ENCODE measurements at regions not wholly inside any gene's neighbourhood (a gene's known extent, or its start where the extent isn't known, plus 50 kb on each side); places are given as distances from the start of the nearest gene placed in this dataset.
"Not testable (repeated sequence)": the region's sequence is repeated elsewhere in the genome, so short reads cannot be mapped to it uniquely, and the experiment has no call there.

GRCh38 chrX:952816-953215, 259.6 kb downstream of the CRLF2 start:
- no peak overlapping the region for H3K4me2 ChIP-seq (ENCODE audit: low read depth, low read length)
- no peak overlapping the region for H3K4ac ChIP-seq (ENCODE audit: low read depth, low read length)
- H3K56ac ChIP-seq (ENCODE audit: extremely low read depth, insufficient read depth, low read length): no peak overlapping the region
- no peak overlapping the region for H2AFZ ChIP-seq (replicated peaks; ENCODE audit: low read length, poor library complexity)
- no peaks in the 10 kb centered on the region for H3K79me1 ChIP-seq (ENCODE audit: low read depth in 1 of 2, low read length in 2 of 2)
- H2AK5ac ChIP-seq (ENCODE audit: low read depth, low read length): no peak overlapping the region
- no peak overlapping the region for H3K14ac ChIP-seq (replicated peaks; ENCODE audit: low read depth, low read length)
- no peak overlapping the region for H3K9ac ChIP-seq (ENCODE audit: low read depth, low read length)
- in situ Hi-C loops (cut with MboI; ENCODE audit: low sequenced_read_pairs): no loop called here
- no peak for DNase-seq
- no peak overlapping the region for H4K91ac ChIP-seq (ENCODE audit: insufficient read depth, low read depth, low read length)
- peaks cover 11% of the 10 kb centered on the region for H3K9me3 ChIP-seq (ENCODE audit: control insufficient read depth, insufficient read depth, low read length)
- dilution Hi-C loops (cut with HindIII; ENCODE audit: low sequenced_read_pairs, unreplicated experiment): no loop called here
- no TSS peak for BruUV-seq (replicated peaks)
- no peaks in the 10 kb centered on the region for H3K36me3 ChIP-seq (ENCODE audit: control insufficient read depth, insufficient read depth, low read length)
- no peak overlapping the region for H2BK5ac ChIP-seq (ENCODE audit: low read depth, low read length, poor library complexity, severe bottlenecking)
- H3K9me1 ChIP-seq (ENCODE audit: insufficient read depth, low read length): no peaks in the 10 kb centered on the region
- H2BK120ac ChIP-seq (ENCODE audit: low read depth, low read length): no peak overlapping the region
- no peaks in the 10 kb centered on the region for H3K4me1 ChIP-seq (ENCODE audit: control insufficient read depth, insufficient read depth, low read length)
- H3K27ac ChIP-seq (ENCODE audit: insufficient read depth, low read length): no peak overlapping the region
- no peak overlapping the region for H2BK20ac ChIP-seq (ENCODE audit: low read depth, low read length)
- H2BK15ac ChIP-seq (ENCODE audit: low read depth, low read length): no peak overlapping the region
- intact Hi-C loops (cut with micrococcal nuclease): no loop called here
- CTCF ChIA-PET: no interaction called here
- ATAC-seq (ENCODE audit: low read depth): no peak
- no peaks in the 10 kb centered on the region for H4K20me1 ChIP-seq (ENCODE audit: insufficient read depth, low read length)
- no peaks in the 10 kb centered on the region for H3K27me3 ChIP-seq (ENCODE audit: control insufficient read depth, insufficient read depth, low read length)
- no peak overlapping the region for H3K23ac ChIP-seq (ENCODE audit: low read depth, low read length)
- TF ChIP-seq MXI1 (IDR thresholded peaks at IDR 0.05; ENCODE audit: borderline replicate concordance, low read depth, low read length): no peak
- no peak for TF ChIP-seq FOS (IDR thresholded peaks at IDR 0.05; ENCODE audit: low read depth, low read length)
- TF ChIP-seq POLR2A (IDR thresholded peaks at IDR 0.05; ENCODE audit: low read depth, low read length): no peak
- no peak for TF ChIP-seq CHD1 (IDR thresholded peaks at IDR 0.05; ENCODE audit: low read depth, low read length)
- no peak for TF ChIP-seq RFX5 (IDR thresholded peaks at IDR 0.05; ENCODE audit: low read depth, low read length)
- no peak for TF ChIP-seq CTCF (conservative IDR thresholded peaks at IDR 0.05; ENCODE audit: low read depth, low read length)
- TF ChIP-seq NFE2L2 (IDR thresholded peaks at IDR 0.05; ENCODE audit: low read depth, low read length): no peak
- no peak for TF ChIP-seq RAD21 (IDR thresholded peaks at IDR 0.05; ENCODE audit: low read length)
- no peak overlapping the region for H3K18ac ChIP-seq (ENCODE audit: low read depth, low read length)
- no peak overlapping the region for H4K8ac ChIP-seq (ENCODE audit: low read depth in 2 of 2, low read length in 2 of 2)
- WGBS, 2 experiments (ENCODE audit: extremely low coverage in 2 of 2, insufficient read length in 1 of 2): 80% methylated on average over 1 of the region's 5 CpGs; no CpG with 5 or more reads in 1 of the 2 experiments
- POLR2A ChIA-PET (ENCODE audit: unreplicated experiment): no interaction called here
- no peak overlapping the region for H4K5ac ChIP-seq (ENCODE audit: low read depth, low read length)
- no peak overlapping the region for H3K4me3 ChIP-seq (ENCODE audit: insufficient read depth, low read depth, low read length)
- no peak overlapping the region for H2AK9ac ChIP-seq (replicated peaks; ENCODE audit: low read depth, low read length, poor library complexity)

GRCh38 chrX:947262-947661, 265.2 kb downstream of the CRLF2 start:
- H2BK5ac ChIP-seq (ENCODE audit: low read depth, low read length, poor library complexity, severe bottlenecking); ATAC-seq (ENCODE audit: low read depth); H2AFZ ChIP-seq (replicated peaks; ENCODE audit: low read length, poor library complexity); H3K14ac ChIP-seq (replicated peaks; ENCODE audit: low read depth, low read length); H4K5ac ChIP-seq (ENCODE audit: low read depth, low read length); intact Hi-C loops (cut with micrococcal nuclease); H3K4ac ChIP-seq (ENCODE audit: low read depth, low read length); H3K9ac ChIP-seq (ENCODE audit: low read depth, low read length); H3K23ac ChIP-seq (ENCODE audit: low read depth, low read length); H3K4me2 ChIP-seq (ENCODE audit: low read depth, low read length); H3K4me1 ChIP-seq (ENCODE audit: control insufficient read depth, insufficient read depth, low read length); H2BK20ac ChIP-seq (ENCODE audit: low read depth, low read length); H2AK5ac ChIP-seq (ENCODE audit: low read depth, low read length); POLR2A ChIA-PET (ENCODE audit: unreplicated experiment); H3K4me3 ChIP-seq (ENCODE audit: insufficient read depth, low read depth, low read length); H4K20me1 ChIP-seq (ENCODE audit: insufficient read depth, low read length); H4K91ac ChIP-seq (ENCODE audit: insufficient read depth, low read depth, low read length); H3K79me1 ChIP-seq (ENCODE audit: low read depth in 1 of 2, low read length in 2 of 2); H3K27me3 ChIP-seq (ENCODE audit: control insufficient read depth, insufficient read depth, low read length); H2AK9ac ChIP-seq (replicated peaks; ENCODE audit: low read depth, low read length, poor library complexity); H3K9me3 ChIP-seq (ENCODE audit: control insufficient read depth, insufficient read depth, low read length); H3K56ac ChIP-seq (ENCODE audit: extremely low read depth, insufficient read depth, low read length); in situ Hi-C loops (cut with MboI; ENCODE audit: low sequenced_read_pairs); H2BK15ac ChIP-seq (ENCODE audit: low read depth, low read length); CTCF ChIA-PET; BruUV-seq (replicated peaks); DNase-seq; dilution Hi-C loops (cut with HindIII; ENCODE audit: low sequenced_read_pairs, unreplicated experiment); H3K36me3 ChIP-seq (ENCODE audit: control insufficient read depth, insufficient read depth, low read length); H4K8ac ChIP-seq (ENCODE audit: low read depth in 2 of 2, low read length in 2 of 2); H3K9me1 ChIP-seq (ENCODE audit: insufficient read depth, low read length); H3K18ac ChIP-seq (ENCODE audit: low read depth, low read length); H3K27ac ChIP-seq (ENCODE audit: insufficient read depth, low read length); H2BK120ac ChIP-seq (ENCODE audit: low read depth, low read length): not testable (repeated sequence)
- 20% methylated on average over 1 of the region's 6 CpGs; no CpG with 5 or more reads in 1 of the 2 experiments for WGBS, 2 experiments (ENCODE audit: extremely low coverage in 2 of 2, insufficient read length in 1 of 2)
